Femur (tissue), 1 donor: ENCODE measurements at regions not wholly inside any gene's neighbourhood (a gene's known extent, or its start where the extent isn't known, plus 50 kb on each side); places are given as distances from the start of the nearest gene placed in this dataset.

Source experiments
- DNase-seq: peaks from one replicate; pipeline ENCODE4 v3.0.0-alpha.2; 2017

DNA sequence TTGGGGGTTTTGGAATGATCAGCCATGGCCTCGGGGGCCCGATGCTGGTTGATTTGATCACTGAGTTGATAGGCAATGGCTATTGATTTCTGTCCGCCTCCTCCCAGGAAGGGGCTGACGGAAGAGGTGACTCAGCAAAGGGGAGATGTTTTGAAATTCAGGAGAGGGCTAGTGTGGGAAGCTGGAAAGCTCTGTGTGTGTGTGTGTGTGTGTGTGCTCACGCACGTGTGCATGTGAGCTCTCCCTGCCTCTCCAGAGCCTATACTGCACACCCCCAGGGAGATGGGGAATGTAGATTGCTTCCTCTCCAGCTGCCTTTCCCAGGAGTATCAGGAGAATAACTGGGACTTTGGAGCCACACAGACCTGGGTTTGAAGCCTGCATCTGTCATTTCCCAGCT is 184.9 kb upstream of the MYL2 start:
- no peak for DNase-seq

DNA sequence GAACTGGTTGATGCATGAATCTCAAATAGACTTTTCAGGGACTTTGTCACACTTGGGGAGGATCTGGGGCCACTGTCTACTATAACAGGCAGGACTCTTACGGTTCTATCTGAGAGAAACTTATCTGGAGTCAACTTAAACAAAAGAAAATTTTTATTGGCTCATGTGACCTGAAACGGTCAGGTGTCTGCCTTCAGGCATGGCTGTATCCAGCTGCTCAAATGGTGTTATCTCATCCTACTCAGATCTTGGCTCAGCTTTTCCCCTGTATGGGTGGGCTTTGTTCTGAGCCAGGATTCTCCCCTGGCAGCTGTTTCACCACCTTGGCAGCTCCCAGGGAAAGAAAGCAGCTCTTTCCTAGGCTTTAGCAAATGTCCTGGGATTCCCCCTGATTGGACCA is 183.2 kb upstream of the MYL2 start:
- no peak for DNase-seq

DNA sequence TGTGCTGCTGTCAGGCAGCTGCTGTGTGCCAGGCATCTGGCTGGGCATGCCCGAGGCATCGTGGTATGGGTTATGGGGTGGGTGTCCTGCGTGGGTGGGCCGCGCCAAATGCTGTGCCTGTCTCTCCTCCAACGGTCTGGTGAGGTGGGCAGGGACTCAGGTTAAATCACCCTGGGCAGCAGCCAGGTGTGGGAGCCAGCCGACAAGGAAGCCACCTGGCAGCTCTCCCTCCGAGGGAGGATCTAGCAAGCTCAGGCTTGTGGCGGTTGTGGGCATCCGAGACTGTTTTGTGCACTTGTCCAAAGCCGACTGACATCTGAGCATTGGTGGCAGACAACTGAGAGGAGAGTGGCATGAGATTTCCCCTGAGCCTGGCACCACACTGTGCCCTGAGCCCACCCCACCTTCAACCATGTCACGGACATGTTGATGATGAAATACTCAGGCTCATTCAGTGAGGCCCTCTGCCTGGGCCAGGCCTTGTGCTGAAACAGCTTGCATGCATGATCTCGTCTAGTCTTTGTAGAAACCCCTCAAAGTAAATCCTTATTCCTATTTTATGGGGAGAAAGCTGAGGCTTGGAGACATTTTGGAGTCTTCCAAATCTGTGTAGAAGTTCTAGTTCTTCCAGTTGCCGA is 181.8 kb upstream of the MYL2 start:
- no peak for DNase-seq

GRCh38 chr12:111101003-111101402 is 180.6 kb upstream of the MYL2 start:
- DNase-seq: no peak

DNA sequence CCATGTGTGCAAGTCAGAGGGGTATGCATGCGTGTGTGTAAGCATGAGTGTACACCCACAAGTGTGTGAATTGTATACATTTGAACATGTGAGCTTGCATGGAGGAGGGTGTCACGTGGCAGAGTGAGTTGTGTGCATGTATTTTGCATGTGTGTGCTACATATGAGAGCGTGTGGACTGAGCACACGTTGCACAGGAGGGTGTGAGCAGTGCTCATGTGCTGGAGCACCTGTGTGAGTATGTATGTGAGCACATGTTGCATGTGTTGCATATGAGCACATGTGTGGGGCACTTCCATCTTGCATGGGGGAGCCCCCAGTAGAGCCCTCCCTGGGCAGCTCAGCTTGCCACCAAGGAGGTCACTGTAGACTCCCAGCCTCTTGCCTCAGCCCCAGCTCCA is 180.2 kb upstream of the MYL2 start:
- DNase-seq: no peak

GRCh38 chr12:111100003-111100402 is 179.6 kb upstream of the MYL2 start:
- no peak for DNase-seq

- DNase-seq: no peak
These were observed 178.8 kb upstream of the MYL2 start for GRCh38 chr12:111099186-111099585.

DNA sequence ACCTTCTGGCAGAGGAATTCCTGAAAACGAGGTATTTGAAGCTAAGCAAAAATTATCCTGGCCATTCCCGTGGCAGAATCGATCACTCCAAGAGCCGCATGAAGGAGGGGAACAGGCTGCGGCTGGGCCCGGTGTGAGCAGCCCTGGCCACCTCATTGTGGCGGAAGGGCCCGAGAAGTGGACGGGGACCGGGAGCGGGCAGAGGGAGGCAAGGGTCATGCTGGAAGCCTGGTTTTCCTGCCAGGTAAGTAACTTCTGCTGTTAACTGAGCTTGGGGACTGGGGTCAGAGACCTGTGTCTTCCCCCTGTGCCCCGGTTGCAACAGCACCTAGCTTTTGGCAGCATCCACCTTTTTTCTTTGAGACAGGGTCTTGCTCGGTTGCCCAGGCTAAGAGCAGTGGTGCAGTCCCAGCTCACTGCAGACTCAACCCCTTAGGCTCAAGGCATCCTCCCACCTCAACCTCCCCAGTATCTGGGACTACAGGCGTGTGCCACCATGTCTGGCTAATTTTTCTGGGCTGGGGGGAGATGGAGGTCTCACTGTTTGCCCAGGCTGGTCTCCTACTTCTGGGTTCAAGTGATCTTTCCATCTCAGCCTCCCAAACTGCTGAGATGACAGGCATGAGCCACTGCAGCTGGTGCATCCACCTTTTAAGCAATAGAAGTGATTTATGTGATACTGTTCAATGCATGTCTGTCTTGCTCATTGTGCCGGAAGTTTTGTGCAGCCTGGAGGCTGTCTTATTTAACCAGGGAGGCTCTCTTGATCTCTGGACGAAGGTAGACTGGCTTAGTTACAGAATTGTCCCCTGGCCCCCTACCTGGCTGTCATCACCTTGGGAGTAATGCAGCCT is 174.0 kb upstream of the MYL2 start:
- no peak for DNase-seq

DNA sequence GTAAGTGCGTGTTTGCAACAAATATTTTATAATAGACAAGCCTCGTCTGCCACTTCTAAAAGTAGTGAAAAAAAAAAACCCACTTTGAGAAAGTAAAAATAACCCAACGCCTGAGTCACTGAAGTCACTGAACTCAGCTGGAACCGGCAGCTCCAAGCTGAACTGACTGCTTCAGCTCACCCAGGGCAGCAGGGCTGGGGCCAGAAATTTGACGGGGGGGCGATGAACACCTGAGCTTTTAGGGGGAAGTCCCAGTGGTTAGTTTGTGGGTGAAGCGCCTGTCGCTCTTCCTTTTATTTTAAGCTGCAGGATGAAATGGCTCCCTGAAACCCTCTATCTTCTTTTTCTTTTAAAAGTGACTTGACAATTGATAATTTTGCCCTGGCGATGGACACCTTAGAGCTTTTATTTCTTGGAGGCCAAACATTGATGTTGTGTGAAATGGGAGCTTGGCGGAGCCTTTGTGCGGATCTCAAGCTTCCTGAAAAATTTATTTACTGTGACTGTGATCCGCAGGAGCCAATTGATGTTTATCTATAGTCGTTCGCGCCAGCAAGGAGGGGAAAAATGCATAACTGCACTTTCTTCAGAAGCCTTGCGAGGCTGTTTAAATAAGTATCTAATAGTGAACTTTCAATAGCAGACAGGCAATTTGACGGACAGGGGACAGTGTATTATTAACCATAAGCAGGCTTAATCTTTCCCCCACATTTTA is 173.2 kb upstream of the MYL2 start:
- no peak for DNase-seq

DNA sequence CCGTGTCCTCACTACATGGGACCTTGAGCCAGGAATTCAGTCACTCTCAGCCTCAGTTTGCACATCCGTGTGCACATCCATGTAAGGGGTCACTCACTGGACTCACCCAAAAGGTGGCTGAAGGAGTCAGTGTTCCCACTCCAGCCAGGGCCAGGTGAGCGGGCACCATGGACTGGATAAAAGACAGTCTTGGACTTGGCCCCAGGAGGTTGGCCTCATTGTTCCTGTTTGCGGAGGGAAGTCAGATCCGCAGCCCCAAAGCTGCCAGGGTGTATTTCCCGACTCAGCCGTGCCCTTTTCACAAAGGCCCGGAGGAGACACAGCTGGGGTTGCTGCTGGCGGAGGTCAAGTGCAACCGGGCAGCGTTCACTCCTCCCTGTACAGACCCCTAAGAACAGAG is 170.7 kb upstream of the MYL2 start:
- DNase-seq: no peak

DNA sequence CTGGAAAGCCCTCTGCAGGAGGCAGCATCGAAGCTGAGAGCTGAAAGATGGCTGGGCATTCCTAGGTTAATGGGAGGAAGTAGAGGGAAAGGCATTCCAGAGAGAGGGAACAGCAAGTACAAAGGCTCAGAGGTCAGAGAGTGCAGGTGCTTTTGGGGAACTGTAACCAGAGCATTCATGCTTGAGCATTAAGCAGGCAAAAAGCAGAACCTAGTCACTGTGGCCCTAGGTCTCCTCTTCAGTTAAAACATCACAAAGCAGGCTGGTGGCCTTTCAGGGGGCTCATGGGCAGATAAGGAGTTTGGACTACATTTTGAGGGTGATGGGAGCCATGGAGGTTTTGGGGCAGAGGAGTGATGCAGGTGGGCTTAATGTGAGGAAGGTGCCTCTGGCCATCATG is 169.2 kb upstream of the MYL2 start:
- DNase-seq: no peak

DNA sequence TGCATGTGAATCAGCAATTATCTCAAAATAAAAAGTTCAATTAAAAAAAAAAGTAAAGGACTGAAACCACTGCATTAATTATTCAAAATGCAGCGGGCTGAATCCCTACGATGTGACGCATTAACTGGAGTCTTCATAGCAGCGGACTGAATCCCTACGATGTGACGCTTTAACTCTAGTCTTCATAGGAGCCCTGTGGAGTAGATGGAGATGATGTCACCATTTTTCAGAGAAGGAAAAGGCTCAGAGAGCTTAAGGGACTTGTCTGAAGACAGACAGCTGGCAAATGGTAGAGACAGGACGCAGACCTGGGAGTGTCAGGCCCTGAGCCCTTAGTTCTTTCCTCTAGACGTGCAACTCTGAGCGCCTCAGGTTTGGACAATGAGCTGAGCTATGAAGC is 168.0 kb upstream of the MYL2 start:
- no peak for DNase-seq

DNA sequence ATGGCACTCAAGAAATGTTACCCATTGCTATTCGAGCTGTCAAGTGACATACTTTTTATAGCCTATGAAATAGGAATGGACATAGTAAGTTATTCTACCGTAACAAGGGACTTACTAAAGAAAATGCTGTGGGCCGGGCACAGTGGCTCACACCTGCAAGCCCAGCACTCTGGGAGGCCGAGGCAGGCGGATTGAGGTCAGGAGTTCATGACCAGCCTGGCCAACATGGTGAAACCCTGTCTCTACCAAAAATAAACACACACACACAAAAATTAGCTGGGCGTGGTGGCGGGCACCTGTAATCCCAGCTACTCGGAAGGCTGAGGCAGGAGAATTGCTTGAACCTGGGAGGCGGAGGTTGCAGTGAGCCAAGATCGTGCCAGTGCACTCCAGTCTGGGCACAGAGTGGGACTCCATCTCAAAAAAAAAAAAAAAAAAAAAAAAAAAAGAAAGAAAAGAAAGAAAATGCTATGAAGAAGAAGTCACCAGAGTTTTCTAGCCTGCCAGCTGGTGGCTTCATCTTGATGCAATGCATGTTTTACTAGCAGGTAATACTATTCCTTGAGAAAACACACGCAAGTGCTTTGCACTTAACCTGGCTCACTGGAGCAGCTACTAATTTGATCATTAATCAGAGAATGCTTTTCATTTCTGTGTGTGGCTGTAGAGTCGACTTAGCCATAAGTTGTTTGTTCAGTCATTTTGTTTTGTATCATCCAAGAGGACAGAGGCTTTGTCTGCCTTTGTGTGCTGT is 166.7 kb upstream of the MYL2 start:
- no peak for DNase-seq

GRCh38 chr12:111085096-111085495 is 164.7 kb upstream of the MYL2 start:
- DNase-seq: no peak

DNA sequence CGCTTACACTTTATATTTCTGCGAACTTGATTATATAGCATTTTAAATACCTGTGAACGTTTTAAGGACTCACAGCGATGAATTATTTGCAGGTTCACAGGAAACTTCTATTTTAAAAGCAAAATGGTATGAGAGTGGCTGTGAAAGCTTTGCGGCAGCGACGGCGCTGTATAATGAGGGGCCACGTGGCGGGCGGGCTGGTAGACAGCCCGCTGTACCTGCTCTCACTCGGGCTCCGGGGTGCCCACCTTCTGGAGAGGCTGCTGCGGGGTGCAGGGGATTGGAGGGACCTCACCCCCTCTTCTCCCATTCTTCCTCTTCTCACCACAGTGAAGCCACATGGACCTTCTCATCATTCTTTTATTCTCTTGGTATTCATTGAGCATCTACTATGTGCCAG is 164.2 kb upstream of the MYL2 start:
- DNase-seq: no peak

DNA sequence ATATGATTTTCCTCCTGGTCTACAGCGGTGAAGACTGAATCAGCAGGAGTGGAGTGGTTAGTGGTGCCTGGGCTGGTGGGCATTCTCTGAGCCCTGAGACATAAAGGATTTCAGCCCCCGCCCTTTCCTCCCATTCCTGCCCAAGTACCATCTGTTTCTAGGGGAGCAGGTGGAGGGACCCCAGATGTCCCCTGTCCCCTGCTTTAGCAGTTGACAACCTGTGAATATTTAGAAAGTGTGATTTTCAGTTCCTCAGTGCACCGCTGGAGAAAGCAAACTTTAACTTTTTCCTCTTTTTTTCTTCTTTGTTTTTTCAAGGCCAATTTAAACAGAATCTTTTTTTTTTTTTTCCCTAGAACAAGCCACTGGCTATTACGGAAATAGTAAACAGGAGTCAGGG is 163.8 kb upstream of the MYL2 start:
- DNase-seq: no peak

DNA sequence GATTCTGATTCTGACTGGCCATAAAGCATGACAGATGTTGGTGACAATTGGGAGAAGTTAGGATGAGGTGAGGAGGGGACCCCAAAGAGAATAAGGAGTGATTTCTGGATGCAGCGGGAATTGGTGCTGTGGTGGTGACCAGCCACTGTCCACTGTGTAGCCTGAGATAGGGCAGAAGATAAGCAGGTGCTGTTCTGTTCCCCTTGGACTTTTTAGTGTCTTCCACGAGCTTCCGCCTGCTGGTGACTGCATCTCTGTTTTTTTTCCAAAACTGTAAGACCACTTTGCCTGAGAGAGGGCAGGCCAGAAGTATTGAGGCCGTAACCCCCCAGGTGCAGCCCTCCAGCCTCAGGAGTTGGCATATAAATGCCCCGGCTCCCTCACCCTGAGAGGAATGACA is 161.2 kb upstream of the MYL2 start:
- no peak for DNase-seq

DNA sequence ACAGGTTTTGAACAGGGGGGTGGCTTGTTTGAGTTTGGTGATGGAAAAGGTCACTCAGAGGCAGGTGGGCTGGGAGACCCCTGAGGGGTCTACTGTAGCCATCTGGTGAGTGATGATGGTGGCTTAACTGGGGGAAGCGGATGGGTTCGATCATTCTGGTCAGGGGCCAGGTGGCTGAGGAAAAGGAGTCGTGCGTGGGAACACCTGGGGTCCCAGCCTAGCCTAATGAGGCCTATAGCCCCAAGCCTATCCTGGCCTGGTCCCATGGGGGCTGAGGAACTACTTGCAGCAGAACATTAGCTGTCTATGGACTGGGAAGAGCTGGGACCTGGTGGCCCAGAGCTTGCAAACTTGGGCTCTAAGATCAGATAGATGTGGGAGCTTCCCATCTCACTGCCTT is 158.4 kb upstream of the MYL2 start:
- no peak for DNase-seq

GRCh38 chr12:111076611-111077451 is 156.5 kb upstream of the MYL2 start:
- no peak for DNase-seq

DNA sequence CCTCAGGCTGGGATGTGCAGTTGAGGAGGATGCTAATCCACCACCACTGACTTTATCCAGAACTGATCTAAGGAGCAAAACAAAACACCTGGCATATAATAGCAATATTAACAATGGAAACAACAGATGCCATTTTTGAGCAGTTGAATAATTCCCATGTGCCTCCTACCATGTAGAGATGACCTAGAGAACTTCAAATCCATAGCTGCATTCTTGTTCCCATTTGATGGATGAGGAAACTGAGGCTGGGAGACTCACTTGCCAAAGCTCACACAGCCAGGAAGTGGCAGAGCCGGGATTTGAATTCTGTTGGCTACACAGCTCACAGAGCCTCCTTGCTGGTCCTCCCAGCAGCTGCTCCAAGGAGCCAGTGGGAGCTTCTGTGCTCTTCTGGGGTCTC is 155.8 kb upstream of the MYL2 start:
- no peak for DNase-seq

DNA sequence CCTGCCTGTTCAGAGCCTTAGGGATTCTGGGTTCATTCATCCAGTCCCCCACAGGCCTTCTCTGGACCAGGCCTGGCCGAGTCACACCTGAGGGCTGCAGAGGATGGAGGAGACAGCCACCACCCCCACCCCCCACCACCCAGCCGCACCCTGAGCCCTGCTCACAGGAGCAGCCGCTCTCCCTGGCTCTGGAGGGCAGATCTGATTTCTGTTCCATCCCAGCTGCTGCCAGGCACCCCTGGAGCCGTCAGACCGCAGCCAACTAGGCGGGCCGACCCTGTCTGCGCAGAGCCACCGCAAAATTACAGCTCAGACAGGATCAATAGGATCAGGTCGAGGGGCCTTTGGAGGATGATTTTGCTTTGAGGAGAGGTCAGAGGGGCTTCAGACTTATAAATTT is 154.6 kb upstream of the MYL2 start:
- DNase-seq: no peak

GRCh38 chr12:111074559-111074958 is 154.2 kb upstream of the MYL2 start:
- DNase-seq: no peak
